ENCODE measurements at regions not wholly inside any gene's neighbourhood (a gene's known extent, or its start where the extent isn't known, plus 50 kb on each side); places are given as distances from the start of the nearest gene placed in this dataset.

DNA sequence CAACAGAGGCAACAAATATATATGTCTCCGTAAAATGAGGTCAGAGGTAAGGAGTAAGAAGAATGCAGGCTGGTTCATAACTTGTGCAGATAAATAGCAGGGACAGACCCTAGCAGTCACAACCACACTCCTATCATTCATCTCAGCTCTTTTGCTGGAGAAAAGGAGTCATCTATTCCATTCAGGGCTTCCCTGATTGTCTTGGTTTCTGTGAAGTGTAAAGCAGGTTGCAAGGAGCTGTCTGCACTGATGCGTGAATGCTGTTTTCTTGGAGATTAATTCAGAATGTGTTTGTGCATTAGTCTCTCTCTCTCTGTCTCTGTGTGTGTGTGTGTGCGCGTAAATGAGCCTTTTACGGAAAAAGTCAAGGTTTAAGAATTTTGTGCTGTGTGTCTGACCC is 643.3 kb upstream of the SORCS1 start:
- DNase-seq (ENCODE audit: low read depth, low spot score): no peak
- POLR2A ChIA-PET: no interaction called here
- no peak overlapping the region for H3K4me3 ChIP-seq (ENCODE audit: low read depth, low read length)
- CTCF ChIA-PET: no interaction called here
- TF ChIP-seq CTCF (IDR thresholded peaks at IDR 0.05; ENCODE audit: insufficient read depth, low read length, missing control alignments): no peak

GRCh38 chr10:107806026-107806425 is 641.5 kb upstream of the SORCS1 start:
- ChIA-PET CTCF (interaction anchor here (0.7 to 1.6 kb wide), 2 partner anchors 8 to 10 kb away, joined by 3 read pairs; no protein-coding TSS in a partner anchor), POLR2A (no interaction called here)
- H3K4me3 ChIP-seq (ENCODE audit: low read depth, low read length): no peak overlapping the region
- no peak for DNase-seq (ENCODE audit: low read depth, low spot score)
- no peak for TF ChIP-seq CTCF (IDR thresholded peaks at IDR 0.05; ENCODE audit: insufficient read depth, low read length, missing control alignments)

DNA sequence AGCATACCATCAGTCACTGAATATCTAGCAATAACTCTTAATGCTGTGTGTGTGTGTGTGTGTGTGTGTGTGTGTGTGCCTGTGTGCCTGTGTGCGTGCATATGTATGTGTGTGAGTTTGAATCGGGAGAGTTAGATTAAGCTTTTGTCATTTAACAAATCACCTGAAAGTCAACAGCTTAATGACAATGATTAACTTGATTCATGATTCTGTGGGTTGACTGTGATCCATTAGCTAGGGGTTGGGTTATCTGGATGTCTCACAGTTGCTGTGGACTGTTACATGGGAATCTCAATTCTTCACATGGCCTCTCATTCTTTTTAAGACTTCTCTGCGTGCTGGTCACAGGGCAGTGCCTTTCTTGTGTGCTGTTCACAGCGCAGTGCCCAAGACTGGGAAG is 639.0 kb upstream of the SORCS1 start:
- no peak overlapping the region for H3K4me3 ChIP-seq (ENCODE audit: low read depth, low read length)

DNA sequence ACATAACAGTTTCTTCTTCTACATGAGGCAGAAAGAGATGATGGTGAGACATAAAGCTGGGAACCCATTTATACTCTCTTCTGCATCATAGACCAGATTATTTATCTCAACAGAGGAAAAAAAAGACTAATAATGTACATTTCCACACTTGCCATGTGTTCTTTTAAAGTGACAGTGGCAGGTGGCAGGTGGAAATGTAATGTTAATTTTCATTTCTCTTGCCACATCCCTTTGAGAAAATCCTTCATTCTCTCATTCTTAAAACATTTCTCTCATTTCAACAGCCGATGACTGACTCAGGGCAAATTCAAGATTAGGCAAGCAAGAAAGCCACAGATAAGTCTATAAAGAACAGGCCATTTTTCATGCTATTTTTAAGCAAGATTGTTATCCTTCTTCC is 635.6 kb upstream of the SORCS1 start:
- no peak overlapping the region for H3K4me3 ChIP-seq (ENCODE audit: low read depth, low read length)
- ChIA-PET CTCF (interaction anchor here (1.0 to 1.2 kb wide), 2 partner anchors 14 to 390 kb away, joined by 3 to 5 read pairs; no protein-coding TSS in a partner anchor), POLR2A (interaction anchor here (0.6 kb wide), 1 partner anchor 15 kb away, joined by 3 read pairs; no protein-coding TSS in a partner anchor)
- TF ChIP-seq CTCF (IDR thresholded peaks at IDR 0.05; ENCODE audit: insufficient read depth, low read length, missing control alignments): no peak
- no peak for DNase-seq (ENCODE audit: low read depth, low spot score)

More for the DNA sequence above, 639.0 kb upstream of the SORCS1 start:
- POLR2A ChIA-PET: no interaction called here
- no peak for TF ChIP-seq CTCF (IDR thresholded peaks at IDR 0.05; ENCODE audit: insufficient read depth, low read length, missing control alignments)
- DNase-seq (ENCODE audit: low read depth, low spot score): no peak
- CTCF ChIA-PET: no interaction called here

DNA sequence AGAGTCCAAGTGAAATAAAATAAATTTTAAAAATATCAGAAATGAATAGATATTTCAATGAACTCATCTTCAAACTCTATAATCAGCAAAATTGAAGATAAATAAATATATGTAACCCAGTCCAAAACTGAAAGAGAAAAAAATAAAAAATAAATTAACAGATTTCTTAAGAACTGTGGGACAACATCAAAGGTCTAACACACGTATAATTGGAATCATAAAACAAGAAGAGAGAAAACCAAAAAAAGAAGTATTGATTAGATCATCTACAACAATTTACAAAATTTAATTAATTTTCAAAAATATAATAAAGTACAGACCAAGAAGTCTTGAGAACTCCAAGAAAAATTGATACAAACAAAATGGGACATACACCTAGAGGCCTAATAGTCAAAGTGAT is 625.8 kb upstream of the SORCS1 start:
- POLR2A ChIA-PET: no interaction called here
- no peak for DNase-seq (ENCODE audit: low read depth, low spot score)
- CTCF ChIA-PET: no interaction called here
- TF ChIP-seq CTCF (IDR thresholded peaks at IDR 0.05; ENCODE audit: insufficient read depth, low read length, missing control alignments): no peak
- no peak overlapping the region for H3K4me3 ChIP-seq (ENCODE audit: low read depth, low read length)

- ChIA-PET CTCF (no interaction called here), POLR2A (no interaction called here)
- no peak overlapping the region for H3K4me3 ChIP-seq (ENCODE audit: low read depth, low read length)
- no peak for DNase-seq (ENCODE audit: low read depth, low spot score)
- TF ChIP-seq CTCF (IDR thresholded peaks at IDR 0.05; ENCODE audit: insufficient read depth, low read length, missing control alignments): no peak
Measured at GRCh38 chr10:107771066-107771465, 606.6 kb upstream of the SORCS1 start.

Data from AG04449 (cell line).